ENCODE measurements at regions not wholly inside any gene's neighbourhood (a gene's known extent, or its start where the extent isn't known, plus 50 kb on each side); places are given as distances from the start of the nearest gene placed in this dataset.
A peak's percentile ranks its signal among the peaks of the same experiment; 100 is the strongest.
"Not testable (repeated sequence)": the region's sequence is repeated elsewhere in the genome, so short reads cannot be mapped to it uniquely, and the experiment has no call there.

DNA sequence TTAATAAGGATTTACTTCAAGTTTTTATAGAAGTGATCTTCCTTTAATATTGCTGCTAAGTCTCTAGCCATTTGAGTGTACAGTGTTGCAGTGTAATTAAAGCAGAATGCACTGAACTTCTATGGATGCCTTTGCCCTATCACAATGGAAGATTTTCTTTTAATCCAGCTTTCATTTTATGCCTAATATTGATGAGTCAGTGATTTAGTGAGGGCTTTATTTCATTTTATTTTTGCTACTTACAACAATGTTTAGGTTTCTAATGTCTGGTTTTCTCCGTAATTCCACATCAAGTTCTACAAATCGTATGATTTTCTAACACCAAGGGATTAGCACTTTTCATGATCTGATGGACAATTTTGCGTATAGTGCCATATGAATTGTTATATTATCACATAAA lies 504.1 kb downstream of the PCDH11X start:
- DNase-seq (ENCODE audit: low read depth), result no peak

DNA sequence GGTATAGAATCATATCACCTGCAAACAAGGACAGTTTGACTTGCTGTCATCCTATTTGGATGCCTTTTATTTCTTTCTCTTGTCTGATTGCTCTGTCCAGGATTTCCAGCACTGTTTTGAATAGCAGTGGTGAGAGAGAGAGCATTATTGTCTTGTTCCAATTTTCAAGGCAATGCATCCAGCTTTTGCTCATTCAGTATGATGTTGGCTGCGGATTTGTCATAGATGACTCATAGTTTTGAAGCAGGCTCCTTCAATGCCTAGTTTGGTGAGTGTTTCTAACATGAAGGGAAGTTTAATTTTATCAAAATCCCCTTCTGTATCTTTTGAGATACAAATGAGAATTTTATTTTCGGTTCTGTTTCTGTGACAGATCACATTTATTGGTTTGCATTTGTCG lies 518.9 kb downstream of the PCDH11X start:
- DNase-seq (ENCODE audit: low read depth), result peak; percentile 37

DNA sequence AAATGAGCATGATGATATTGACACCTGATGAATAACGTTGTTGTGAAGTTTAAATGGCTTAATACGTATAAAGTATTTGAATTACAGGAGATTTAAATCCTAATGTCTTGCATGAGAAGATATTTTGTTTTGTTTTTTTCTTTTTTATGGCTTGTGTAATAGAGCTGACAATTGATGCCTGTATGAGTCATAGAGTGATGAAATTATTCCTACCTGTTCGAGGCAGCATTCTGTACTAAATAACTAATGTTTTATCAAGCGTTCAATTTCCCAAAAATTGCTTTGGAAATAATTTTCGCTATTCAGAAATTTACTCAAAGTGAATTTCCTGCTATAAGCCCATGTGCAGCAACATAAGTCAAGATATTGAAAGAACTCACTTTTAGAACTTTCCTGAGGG lies 554.0 kb downstream of the PCDH11X start:
- DNase-seq (ENCODE audit: low read depth), result not testable (repeated sequence)

DNA sequence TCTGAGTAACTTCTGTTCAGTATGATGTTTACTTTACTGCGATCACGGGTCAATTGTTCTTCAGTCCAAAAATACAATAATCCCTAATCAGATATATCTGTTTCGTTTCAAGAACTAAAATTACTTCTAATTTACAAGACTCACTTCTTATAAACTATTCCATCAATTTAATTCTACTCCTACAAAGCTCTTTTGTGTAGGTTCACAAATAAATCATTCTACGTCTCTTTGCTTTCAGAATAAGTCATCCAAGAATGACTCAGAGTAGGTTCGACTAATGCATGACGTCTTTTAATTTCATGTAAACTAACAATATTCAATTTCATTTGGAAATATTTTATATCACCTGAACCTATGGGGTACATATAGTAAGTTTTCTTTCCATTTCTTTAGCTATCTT lies 571.9 kb downstream of the PCDH11X start:
- DNase-seq (ENCODE audit: low read depth), result peak; percentile 19

DNA sequence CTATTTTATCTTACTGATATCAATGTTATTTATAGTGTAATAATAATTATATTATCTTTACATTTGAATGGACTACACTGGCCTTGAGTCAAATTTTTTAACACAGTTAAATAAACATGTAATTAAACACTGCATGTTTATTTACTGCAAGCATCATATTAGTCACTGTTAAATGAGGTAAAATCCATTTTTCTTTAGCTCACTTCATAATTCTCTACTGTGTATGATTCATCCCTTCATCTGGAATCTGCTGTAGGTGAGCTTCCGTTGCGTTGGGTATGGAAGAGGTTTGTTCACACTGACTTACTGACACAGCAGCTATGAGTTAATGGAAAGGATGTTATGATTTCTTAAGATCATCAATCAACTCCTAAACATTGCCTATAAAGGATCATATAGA lies 572.3 kb downstream of the PCDH11X start:
- peak; percentile 23 for DNase-seq (ENCODE audit: low read depth)
